Panc1 (cell line): ENCODE measurements at regions not wholly inside any gene's neighbourhood (a gene's known extent, or its start where the extent isn't known, plus 50 kb on each side); places are given as distances from the start of the nearest gene placed in this dataset.

Experiments used
- ATAC-seq: fragments of 200-7000 bp; cut with Tn5 transposase; 2 replicates; pipeline ENCODE4 v1.9.1; 2020; ENCODE audit warnings: mild to moderate bottlenecking, moderate library complexity
- BruUV-seq: library from RNA; stranded (reverse); fragments of 400-500 nt; replicated peaks from 2 replicates; lab custom pipeline; 2021; lab: Mats Ljungman, UMichigan
- CTCF ChIA-PET: fragments of 300-600 bp; sonication (Branson Sonifier 250); formaldehyde crosslinking; loops from one replicate; lab custom pipeline; 2022; ENCODE audit warnings: antibody characterized with exemption; lab: Charles Lee
- POLR2A ChIA-PET: fragments of 300-600 bp; sonication (Branson Sonifier 250); formaldehyde crosslinking; loops from one replicate; lab custom pipeline; 2022; ENCODE audit warnings: antibody characterized with exemption; lab: Charles Lee
- DNase-seq: peaks from one replicate; pipeline ENCODE4 v3.0.0-alpha.2; 2010; ENCODE audit warnings: low read depth, low spot score
- H3K27ac ChIP-seq: 2 replicates; pipeline ENCODE4 v1.5.1; 2011; ENCODE audit warnings: mild to moderate bottlenecking, low read length, inconsistent platforms
- H3K27me3 ChIP-seq: fragments of 200-500 bp; sonication (Bioruptor generic); 2 replicates; pipeline ENCODE4 v1.6.0; 2014; ENCODE audit warnings: low read length, inconsistent platforms; ENCODE audit not compliant: control insufficient read depth, insufficient read depth
- H3K36me3 ChIP-seq: fragments of 200-500 bp; sonication (Bioruptor generic); 2 replicates; pipeline ENCODE4 v1.5.1; 2014; ENCODE audit warnings: inconsistent platforms, mild to moderate bottlenecking, low read length, moderate library complexity; ENCODE audit not compliant: control insufficient read depth, insufficient read depth
- H3K4me1 ChIP-seq: 2 replicates; pipeline ENCODE4 v1.5.1; 2011; ENCODE audit warnings: inconsistent platforms, mild to moderate bottlenecking, low read length, moderate library complexity; ENCODE audit not compliant: control insufficient read depth, insufficient read depth
- H3K4me3 ChIP-seq, 2 experiments: 2 replicates each; pipeline ENCODE4 v1.5.1; 2011 to 2012; ENCODE audit warnings: low read depth in 2 of 2, low read length in 2 of 2, mild to moderate bottlenecking in 2 of 2, inconsistent platforms in 1 of 2, moderate library complexity in 1 of 2
- H3K9me3 ChIP-seq: fragments of 200-500 bp; sonication (Bioruptor generic); 2 replicates; pipeline ENCODE4 v1.5.1; 2014; ENCODE audit warnings: low read depth, mild to moderate bottlenecking, inconsistent platforms, low read length, moderate library complexity; ENCODE audit not compliant: control insufficient read depth, insufficient read depth
- POLR2AphosphoS5 ChIP-seq: IDR thresholded peaks from 2 replicates; pipeline ENCODE4 v1.6.1; 2012; ENCODE audit warnings: mild to moderate bottlenecking, low read depth, low read length, moderate library complexity
- SIN3A ChIP-seq: IDR thresholded peaks from 2 replicates; pipeline ENCODE4 v1.6.1; 2012; ENCODE audit warnings: low read depth, mild to moderate bottlenecking, low read length, moderate library complexity, borderline replicate concordance; ENCODE audit not compliant: insufficient read depth
- TCF7L2 ChIP-seq: IDR thresholded peaks from 2 replicates; pipeline ENCODE4 v1.6.1; 2011; ENCODE audit warnings: mild to moderate bottlenecking, low read depth, low read length, inconsistent platforms
- in situ Hi-C: cut with HindIII; loops from 2 replicates; pipeline ENCODE4 v1.10.0; 2016; ENCODE audit warnings: low sequenced_read_pairs, low pct_unique_long_range_greater_than_20kb
- intact Hi-C: fragments of 100-400 bp; cut with micrococcal nuclease; formaldehyde crosslinking; loops from one replicate; pipeline ENCODE4 v1.10.0; 2022; ENCODE audit not compliant: unreplicated experiment
- TF ChIP-seq, protein P1 (sequence below), 2 experiments: IDR thresholded peaks; 2 replicates each; pipeline ENCODE4 v1.6.1; 2011 to 2012; ENCODE audit warnings: low read depth in 2 of 2, control low read depth in 1 of 2, low read length in 1 of 2, mild to moderate bottlenecking in 1 of 2, moderate library complexity in 1 of 2; ENCODE audit not compliant: insufficient read depth in 1 of 2
- TF ChIP-seq, protein P2 (sequence below): fragments of 450-650 bp; IDR thresholded peaks from 2 replicates; pipeline ENCODE4 v1.5.1; 2017; ENCODE audit warnings: mild to moderate bottlenecking

DNA sequence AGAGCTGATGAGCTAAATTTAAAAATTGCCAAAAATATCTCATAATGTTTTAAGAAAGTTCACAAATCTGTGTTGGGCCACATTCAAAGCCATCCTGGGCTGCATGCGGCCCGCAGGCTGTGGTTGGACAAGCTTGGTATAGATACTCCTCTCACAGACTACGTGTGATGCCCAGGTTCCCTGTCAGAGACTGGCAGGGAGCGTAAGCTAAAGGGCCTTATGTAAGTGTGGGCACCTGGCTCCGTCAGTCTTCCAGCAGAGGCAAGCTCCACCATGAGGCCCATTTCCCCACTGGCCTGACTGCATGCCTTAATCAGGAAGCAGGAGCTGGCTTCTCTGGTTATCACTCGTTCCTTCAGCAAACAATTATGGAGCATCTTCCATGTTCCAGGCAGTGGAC is 200.2 kb downstream of the FOXO1 start:
- Histone ChIP-seq H3K27me3 (no peaks in the 10 kb centered on the region), H3K4me1 (no peaks in the 10 kb centered on the region), H3K4me3 (no peak overlapping the region), H3K9me3 (no peaks in the 10 kb centered on the region), H3K36me3 (no peaks in the 10 kb centered on the region), H3K27ac (no peak overlapping the region)
- ChIA-PET POLR2A (no interaction called here), CTCF (no interaction called here)
- no TSS peak for BruUV-seq
- DNase-seq (no peak), ATAC-seq (no peak)
- in situ Hi-C loops: no loop called here
- intact Hi-C loops: no loop called here
- TF ChIP-seq TCF7L2: no peak
- TF ChIP-seq, protein P1, sequence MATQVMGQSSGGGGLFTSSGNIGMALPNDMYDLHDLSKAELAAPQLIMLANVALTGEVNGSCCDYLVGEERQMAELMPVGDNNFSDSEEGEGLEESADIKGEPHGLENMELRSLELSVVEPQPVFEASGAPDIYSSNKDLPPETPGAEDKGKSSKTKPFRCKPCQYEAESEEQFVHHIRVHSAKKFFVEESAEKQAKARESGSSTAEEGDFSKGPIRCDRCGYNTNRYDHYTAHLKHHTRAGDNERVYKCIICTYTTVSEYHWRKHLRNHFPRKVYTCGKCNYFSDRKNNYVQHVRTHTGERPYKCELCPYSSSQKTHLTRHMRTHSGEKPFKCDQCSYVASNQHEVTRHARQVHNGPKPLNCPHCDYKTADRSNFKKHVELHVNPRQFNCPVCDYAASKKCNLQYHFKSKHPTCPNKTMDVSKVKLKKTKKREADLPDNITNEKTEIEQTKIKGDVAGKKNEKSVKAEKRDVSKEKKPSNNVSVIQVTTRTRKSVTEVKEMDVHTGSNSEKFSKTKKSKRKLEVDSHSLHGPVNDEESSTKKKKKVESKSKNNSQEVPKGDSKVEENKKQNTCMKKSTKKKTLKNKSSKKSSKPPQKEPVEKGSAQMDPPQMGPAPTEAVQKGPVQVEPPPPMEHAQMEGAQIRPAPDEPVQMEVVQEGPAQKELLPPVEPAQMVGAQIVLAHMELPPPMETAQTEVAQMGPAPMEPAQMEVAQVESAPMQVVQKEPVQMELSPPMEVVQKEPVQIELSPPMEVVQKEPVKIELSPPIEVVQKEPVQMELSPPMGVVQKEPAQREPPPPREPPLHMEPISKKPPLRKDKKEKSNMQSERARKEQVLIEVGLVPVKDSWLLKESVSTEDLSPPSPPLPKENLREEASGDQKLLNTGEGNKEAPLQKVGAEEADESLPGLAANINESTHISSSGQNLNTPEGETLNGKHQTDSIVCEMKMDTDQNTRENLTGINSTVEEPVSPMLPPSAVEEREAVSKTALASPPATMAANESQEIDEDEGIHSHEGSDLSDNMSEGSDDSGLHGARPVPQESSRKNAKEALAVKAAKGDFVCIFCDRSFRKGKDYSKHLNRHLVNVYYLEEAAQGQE (IDR thresholded peaks at IDR 0.05; ENCODE audit: insufficient read depth in 1 of 2, low read depth in 2 of 2, low read length in 1 of 2): no peak
- no peak for TF ChIP-seq SIN3A
- TF ChIP-seq, protein P2, sequence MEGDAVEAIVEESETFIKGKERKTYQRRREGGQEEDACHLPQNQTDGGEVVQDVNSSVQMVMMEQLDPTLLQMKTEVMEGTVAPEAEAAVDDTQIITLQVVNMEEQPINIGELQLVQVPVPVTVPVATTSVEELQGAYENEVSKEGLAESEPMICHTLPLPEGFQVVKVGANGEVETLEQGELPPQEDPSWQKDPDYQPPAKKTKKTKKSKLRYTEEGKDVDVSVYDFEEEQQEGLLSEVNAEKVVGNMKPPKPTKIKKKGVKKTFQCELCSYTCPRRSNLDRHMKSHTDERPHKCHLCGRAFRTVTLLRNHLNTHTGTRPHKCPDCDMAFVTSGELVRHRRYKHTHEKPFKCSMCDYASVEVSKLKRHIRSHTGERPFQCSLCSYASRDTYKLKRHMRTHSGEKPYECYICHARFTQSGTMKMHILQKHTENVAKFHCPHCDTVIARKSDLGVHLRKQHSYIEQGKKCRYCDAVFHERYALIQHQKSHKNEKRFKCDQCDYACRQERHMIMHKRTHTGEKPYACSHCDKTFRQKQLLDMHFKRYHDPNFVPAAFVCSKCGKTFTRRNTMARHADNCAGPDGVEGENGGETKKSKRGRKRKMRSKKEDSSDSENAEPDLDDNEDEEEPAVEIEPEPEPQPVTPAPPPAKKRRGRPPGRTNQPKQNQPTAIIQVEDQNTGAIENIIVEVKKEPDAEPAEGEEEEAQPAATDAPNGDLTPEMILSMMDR: no peak
- no peak for TF ChIP-seq POLR2AphosphoS5

DNA sequence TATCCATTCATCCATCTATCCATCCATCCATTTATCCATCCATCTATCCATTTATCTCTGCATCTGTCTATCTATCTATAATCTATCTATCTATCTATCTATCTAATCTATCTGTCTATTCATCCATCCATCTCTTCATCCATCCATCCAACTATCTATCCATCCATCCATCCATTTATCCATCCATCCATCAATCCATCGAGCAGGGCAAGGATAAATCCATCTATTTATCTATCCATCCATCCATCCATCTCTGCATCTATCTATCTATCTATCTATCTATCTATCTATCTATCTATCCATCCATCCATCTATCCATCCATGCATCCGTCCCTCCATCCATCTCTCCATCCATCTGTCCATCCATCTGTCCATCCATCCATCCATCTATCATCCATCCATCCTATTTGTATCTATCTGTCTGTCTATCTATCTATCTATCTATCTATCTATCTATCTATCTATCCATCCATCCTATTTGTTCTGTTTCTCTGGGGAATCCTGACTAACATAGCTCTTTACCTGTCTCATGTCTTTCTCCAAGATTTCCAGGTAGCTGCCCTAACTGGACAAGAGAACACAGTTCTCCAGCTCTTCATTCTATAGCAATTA is 198.1 kb downstream of the FOXO1 start:
- Histone ChIP-seq H3K4me3 (no peak overlapping the region), H3K4me1 (no peaks in the 10 kb centered on the region), H3K27ac (no peak overlapping the region), H3K36me3 (no peaks in the 10 kb centered on the region), H3K27me3 (no peaks in the 10 kb centered on the region), H3K9me3 (no peaks in the 10 kb centered on the region)
- TF ChIP-seq, protein P2: no peak
- DNase-seq: no peak
- ChIA-PET CTCF (no interaction called here), POLR2A (no interaction called here)
- BruUV-seq: no TSS peak
- ATAC-seq: no peak
- in situ Hi-C loops (no loop called here), intact Hi-C loops (no loop called here)
